ENCODE measurements at regions not wholly inside any gene's neighbourhood (a gene's known extent, or its start where the extent isn't known, plus 50 kb on each side); places are given as distances from the start of the nearest gene placed in this dataset.
"Not testable (repeated sequence)": the region's sequence is repeated elsewhere in the genome, so short reads cannot be mapped to it uniquely, and the experiment has no call there.

DNA sequence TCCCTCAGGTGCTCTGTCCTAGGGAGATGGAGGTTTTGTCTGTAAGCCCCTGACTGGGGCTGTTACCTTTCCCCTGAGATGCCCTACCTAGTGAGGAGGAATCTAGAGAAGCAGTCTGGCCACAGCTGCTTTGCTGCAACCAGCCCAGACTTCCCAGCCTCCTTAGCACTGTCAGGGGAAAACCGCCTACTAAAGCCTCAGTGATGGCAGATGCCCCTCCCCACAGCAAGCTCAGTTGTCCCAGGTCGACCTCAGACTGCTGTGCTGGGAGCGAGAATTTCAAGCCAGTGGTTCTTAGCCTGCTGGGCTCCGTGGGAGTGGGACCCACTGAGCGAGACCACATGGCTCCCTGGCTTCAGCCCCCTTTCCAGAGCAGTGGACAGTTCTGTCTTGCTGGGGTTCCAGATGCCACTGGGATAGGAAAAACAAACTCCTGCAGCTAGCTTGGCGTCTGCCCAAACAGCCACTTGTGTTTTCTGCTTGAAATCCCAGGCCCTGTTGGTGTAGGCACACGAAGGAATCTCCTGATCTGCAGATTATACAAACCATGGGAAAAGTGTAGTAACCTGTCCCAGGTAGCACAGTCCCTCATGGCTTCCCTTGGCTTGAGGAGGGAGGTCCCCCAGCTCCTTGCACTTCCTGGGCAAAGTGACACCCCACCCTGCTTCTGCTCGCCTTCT lies 146.4 kb upstream of the PROKR2 start:
- no peaks in the 10 kb centered on the region for H3K9me3 ChIP-seq (ENCODE audit: control insufficient read depth, insufficient read depth, low read length)
- WGBS (ENCODE audit: insufficient coverage), result 70% methylated on average over 8 of the region's 8 CpGs
- H3K27me3 ChIP-seq (ENCODE audit: control insufficient read depth, insufficient read depth, low read length), result no peaks in the 10 kb centered on the region
- H3K36me3 ChIP-seq (ENCODE audit: control insufficient read depth, insufficient read depth, low read length), result no peaks in the 10 kb centered on the region
- H3K4me1 ChIP-seq (ENCODE audit: control insufficient read depth, insufficient read depth, low read length), result no peaks in the 10 kb centered on the region
- H3K27ac ChIP-seq (ENCODE audit: low read depth, low read length), result no peak overlapping the region
- peak in 1 of 6 donors; percentile 27 for DNase-seq (ENCODE audit: low read depth in 4 of 6, low spot score in 6 of 6)
- H3K4me3 ChIP-seq (ENCODE audit: low read depth, low read length), result no peak overlapping the region

GRCh38 chr20:5453745-5454144 lies 137.0 kb upstream of the PROKR2 start:
- not testable (repeated sequence) for H3K27ac ChIP-seq (ENCODE audit: low read depth, low read length); H3K4me1 ChIP-seq (ENCODE audit: control insufficient read depth, insufficient read depth, low read length); H3K27me3 ChIP-seq (ENCODE audit: control insufficient read depth, insufficient read depth, low read length); H3K9me3 ChIP-seq (ENCODE audit: control insufficient read depth, insufficient read depth, low read length); H3K4me3 ChIP-seq (ENCODE audit: low read depth, low read length); DNase-seq (ENCODE audit: low read depth in 4 of 6, low spot score in 6 of 6); H3K36me3 ChIP-seq (ENCODE audit: control insufficient read depth, insufficient read depth, low read length)
- WGBS (ENCODE audit: insufficient coverage), result no CpG with 5 or more reads among the region's 7 CpGs

GRCh38 chr20:5453316-5453715 lies 136.6 kb upstream of the PROKR2 start:
- H3K36me3 ChIP-seq (ENCODE audit: control insufficient read depth, insufficient read depth, low read length); DNase-seq (ENCODE audit: low read depth in 4 of 6, low spot score in 6 of 6); H3K27ac ChIP-seq (ENCODE audit: low read depth, low read length); H3K27me3 ChIP-seq (ENCODE audit: control insufficient read depth, insufficient read depth, low read length); H3K4me3 ChIP-seq (ENCODE audit: low read depth, low read length); H3K4me1 ChIP-seq (ENCODE audit: control insufficient read depth, insufficient read depth, low read length); H3K9me3 ChIP-seq (ENCODE audit: control insufficient read depth, insufficient read depth, low read length): not testable (repeated sequence)
- 95% methylated on average over 8 of the region's 38 CpGs for WGBS (ENCODE audit: insufficient coverage)

DNA sequence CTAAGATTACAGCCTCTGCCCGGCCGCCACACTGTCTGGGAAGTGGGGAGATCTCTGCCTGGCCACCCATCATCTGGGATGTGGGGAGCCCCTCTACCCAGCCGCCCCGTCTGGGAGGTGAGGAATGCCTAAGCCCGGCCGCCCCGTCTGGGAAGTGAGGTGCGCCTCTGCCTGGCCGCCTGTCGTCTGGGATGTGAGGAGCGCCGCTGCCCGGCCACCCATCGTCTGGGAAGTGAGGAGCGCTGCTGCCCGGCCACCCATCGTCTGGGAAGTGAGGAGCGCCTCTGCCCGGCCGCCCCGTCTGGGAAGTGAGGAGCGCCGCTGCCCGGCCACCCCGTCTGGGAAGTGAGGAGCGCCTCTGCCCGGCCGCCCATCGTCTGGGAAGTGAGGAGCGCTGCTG lies 135.9 kb upstream of the PROKR2 start:
- H3K27ac ChIP-seq (ENCODE audit: low read depth, low read length); H3K36me3 ChIP-seq (ENCODE audit: control insufficient read depth, insufficient read depth, low read length); H3K4me1 ChIP-seq (ENCODE audit: control insufficient read depth, insufficient read depth, low read length); H3K4me3 ChIP-seq (ENCODE audit: low read depth, low read length); H3K9me3 ChIP-seq (ENCODE audit: control insufficient read depth, insufficient read depth, low read length); DNase-seq (ENCODE audit: low read depth in 4 of 6, low spot score in 6 of 6); H3K27me3 ChIP-seq (ENCODE audit: control insufficient read depth, insufficient read depth, low read length): not testable (repeated sequence)
- whole genome bisulfite sequencing (ENCODE audit: insufficient coverage), result 97% methylated on average over 11 of the region's 30 CpGs

- 100% methylated on average over 1 of the region's 26 CpGs for WGBS (ENCODE audit: insufficient coverage)
- H3K4me3 ChIP-seq (ENCODE audit: low read depth, low read length), result not testable (repeated sequence)
Measured at GRCh38 chr20:5452286-5452685, 135.5 kb upstream of the PROKR2 start.

GRCh38 chr20:5451643-5452210 lies 135.0 kb upstream of the PROKR2 start:
- no peaks in the 10 kb centered on the region for H3K27me3 ChIP-seq (ENCODE audit: control insufficient read depth, insufficient read depth, low read length)
- no peak for DNase-seq (ENCODE audit: low read depth in 4 of 6, low spot score in 6 of 6)
- no peaks in the 10 kb centered on the region for H3K36me3 ChIP-seq (ENCODE audit: control insufficient read depth, insufficient read depth, low read length)
- H3K4me3 ChIP-seq (ENCODE audit: low read depth, low read length), result no peak overlapping the region
- H3K4me1 ChIP-seq (ENCODE audit: control insufficient read depth, insufficient read depth, low read length), result no peaks in the 10 kb centered on the region
- no peaks in the 10 kb centered on the region for H3K9me3 ChIP-seq (ENCODE audit: control insufficient read depth, insufficient read depth, low read length)
- no peak overlapping the region for H3K27ac ChIP-seq (ENCODE audit: low read depth, low read length)
- no CpG with 5 or more reads among the region's 2 CpGs for WGBS (ENCODE audit: insufficient coverage)

More at GRCh38 chr20:5452286-5452685, 135.5 kb upstream of the PROKR2 start:
- not testable (repeated sequence) for DNase-seq (ENCODE audit: low read depth in 4 of 6, low spot score in 6 of 6); H3K36me3 ChIP-seq (ENCODE audit: control insufficient read depth, insufficient read depth, low read length); H3K27me3 ChIP-seq (ENCODE audit: control insufficient read depth, insufficient read depth, low read length); H3K27ac ChIP-seq (ENCODE audit: low read depth, low read length); H3K9me3 ChIP-seq (ENCODE audit: control insufficient read depth, insufficient read depth, low read length); H3K4me1 ChIP-seq (ENCODE audit: control insufficient read depth, insufficient read depth, low read length)

- no peaks in the 10 kb centered on the region for H3K4me1 ChIP-seq (ENCODE audit: control insufficient read depth, insufficient read depth, low read length)
- peak in 4 of 6 donors; percentile 18 to 85 (median 62) for DNase-seq (ENCODE audit: low read depth in 4 of 6, low spot score in 6 of 6)
- 3% methylated on average over 8 of the region's 10 CpGs for WGBS (ENCODE audit: insufficient coverage)
- H3K36me3 ChIP-seq (ENCODE audit: control insufficient read depth, insufficient read depth, low read length), result no peaks in the 10 kb centered on the region
- no peaks in the 10 kb centered on the region for H3K9me3 ChIP-seq (ENCODE audit: control insufficient read depth, insufficient read depth, low read length)
- no peaks in the 10 kb centered on the region for H3K27me3 ChIP-seq (ENCODE audit: control insufficient read depth, insufficient read depth, low read length)
- no peak overlapping the region for H3K27ac ChIP-seq (ENCODE audit: low read depth, low read length)
- no peak overlapping the region for H3K4me3 ChIP-seq (ENCODE audit: low read depth, low read length)
Measured at GRCh38 chr20:5448449-5449118, 131.8 kb upstream of the PROKR2 start.

GRCh38 chr20:5447188-5447587 lies 130.4 kb upstream of the PROKR2 start:
- H3K27ac ChIP-seq (ENCODE audit: low read depth, low read length), result no peak overlapping the region

GRCh38 chr20:5445611-5446010 lies 128.9 kb upstream of the PROKR2 start:
- DNase-seq (ENCODE audit: low read depth in 4 of 6, low spot score in 6 of 6), result no peak
- Histone ChIP-seq H3K4me1 (ENCODE audit: control insufficient read depth, insufficient read depth, low read length) (no peaks in the 10 kb centered on the region), H3K4me3 (ENCODE audit: low read depth, low read length) (no peak overlapping the region), H3K36me3 (ENCODE audit: control insufficient read depth, insufficient read depth, low read length) (no peaks in the 10 kb centered on the region), H3K27ac (ENCODE audit: low read depth, low read length) (no peak overlapping the region), H3K9me3 (ENCODE audit: control insufficient read depth, insufficient read depth, low read length) (no peaks in the 10 kb centered on the region), H3K27me3 (ENCODE audit: control insufficient read depth, insufficient read depth, low read length) (no peaks in the 10 kb centered on the region)
- 95% methylated on average over 2 of the region's 6 CpGs for WGBS (ENCODE audit: insufficient coverage)

More at GRCh38 chr20:5447188-5447587, 130.4 kb upstream of the PROKR2 start:
- 100% methylated on average over 1 of the region's 5 CpGs for WGBS (ENCODE audit: insufficient coverage)
- DNase-seq (ENCODE audit: low read depth in 4 of 6, low spot score in 6 of 6), result no peak
- no peak overlapping the region for H3K4me3 ChIP-seq (ENCODE audit: low read depth, low read length)
- H3K4me1 ChIP-seq (ENCODE audit: control insufficient read depth, insufficient read depth, low read length), result no peaks in the 10 kb centered on the region
- no peaks in the 10 kb centered on the region for H3K36me3 ChIP-seq (ENCODE audit: control insufficient read depth, insufficient read depth, low read length)
- H3K27me3 ChIP-seq (ENCODE audit: control insufficient read depth, insufficient read depth, low read length), result no peaks in the 10 kb centered on the region
- no peaks in the 10 kb centered on the region for H3K9me3 ChIP-seq (ENCODE audit: control insufficient read depth, insufficient read depth, low read length)

GRCh38 chr20:5442101-5442500 lies 125.3 kb upstream of the PROKR2 start:
- WGBS (ENCODE audit: insufficient coverage), result 100% methylated on average over 1 of the region's 5 CpGs
- H3K4me3 ChIP-seq (ENCODE audit: low read depth, low read length), result no peak overlapping the region
- H3K4me1 ChIP-seq (ENCODE audit: control insufficient read depth, insufficient read depth, low read length), result no peaks in the 10 kb centered on the region
- H3K27me3 ChIP-seq (ENCODE audit: control insufficient read depth, insufficient read depth, low read length), result no peaks in the 10 kb centered on the region
- peak in 2 of 6 donors; percentile 63 to 83 for DNase-seq (ENCODE audit: low read depth in 4 of 6, low spot score in 6 of 6)
- H3K36me3 ChIP-seq (ENCODE audit: control insufficient read depth, insufficient read depth, low read length), result no peaks in the 10 kb centered on the region
- peaks cover 2% of the 10 kb centered on the region for H3K9me3 ChIP-seq (ENCODE audit: control insufficient read depth, insufficient read depth, low read length)
- no peak overlapping the region for H3K27ac ChIP-seq (ENCODE audit: low read depth, low read length)

Data from spinal cord (tissue), 9 donors.